ENCODE measurements at regions not wholly inside any gene's neighbourhood (a gene's known extent, or its start where the extent isn't known, plus 50 kb on each side); places are given as distances from the start of the nearest gene placed in this dataset.

DNA sequence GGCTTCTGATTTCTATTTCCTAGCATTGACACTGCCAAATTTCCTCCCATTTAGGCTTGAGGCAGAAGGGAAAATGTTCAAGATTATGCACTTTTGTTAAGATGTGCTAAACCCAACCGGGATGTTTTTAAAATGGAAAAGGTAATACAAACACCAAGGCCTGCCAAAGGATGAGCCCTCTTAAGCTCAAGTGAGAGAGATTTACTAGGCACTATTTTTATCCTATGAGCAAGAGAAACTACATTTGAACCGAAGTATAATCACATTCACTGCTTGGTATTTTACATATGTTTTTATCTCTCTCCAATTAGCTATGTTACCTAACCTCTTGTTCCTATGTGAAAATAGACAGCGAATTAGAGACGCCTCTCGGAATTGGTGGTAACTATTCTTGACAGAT lies 295.8 kb downstream of the GABRB3 start:
- Histone ChIP-seq H3K14ac (ENCODE audit: low read length) (no peak overlapping the region), H3K36me3 (ENCODE audit: control insufficient read depth in 1 of 2, insufficient read depth in 2 of 2, low read length in 2 of 2) (no peaks in the 10 kb centered on the region), H2AFZ (ENCODE audit: insufficient read depth, low read length, poor library complexity) (no peak overlapping the region), H4K91ac (ENCODE audit: low read depth, low read length) (no peak overlapping the region), H3K4me2 (ENCODE audit: low read length) (no peak overlapping the region), H3K27ac (ENCODE audit: low read depth, low read length) (no peak overlapping the region), H4K12ac (ENCODE audit: low read depth, low read length) (no peak overlapping the region), H3K4me3 (ENCODE audit: low read depth, low read length) (no peak overlapping the region), H2BK120ac (ENCODE audit: insufficient read depth, low read length, poor library complexity) (no peak overlapping the region), H3K4me1 (ENCODE audit: control insufficient read depth in 1 of 2, insufficient read depth in 2 of 2, low read length in 2 of 2) (no peaks in the 10 kb centered on the region), H2BK12ac (ENCODE audit: low read length) (no peak overlapping the region), H3K27me3 (ENCODE audit: insufficient read depth, low read length) (no peaks in the 10 kb centered on the region), H3K4ac (ENCODE audit: low read depth, low read length) (no peak overlapping the region), H2BK5ac (ENCODE audit: low read depth, low read length, poor library complexity) (no peak overlapping the region), H3K9ac (ENCODE audit: low read length) (no peak overlapping the region), H3K79me2 (ENCODE audit: control insufficient read depth, insufficient read depth, low read length, poor library complexity) (no peaks in the 10 kb centered on the region), H3K9me3 (ENCODE audit: insufficient read depth, low read depth, low read length) (peaks cover 4% of the 10 kb centered on the region), H3K79me1 (ENCODE audit: low read length) (no peaks in the 10 kb centered on the region), H3K23ac (ENCODE audit: low read length) (no peak overlapping the region), H2AK5ac (ENCODE audit: low read length) (no peak overlapping the region), H4K8ac (ENCODE audit: low read depth, low read length) (no peak overlapping the region), H3K18ac (ENCODE audit: low read length) (no peak overlapping the region)
- WGBS (ENCODE audit: extremely low coverage, insufficient coverage, insufficient read length) = no CpG with 5 or more reads among the region's 5 CpGs
- no peak for DNase-seq

DNA sequence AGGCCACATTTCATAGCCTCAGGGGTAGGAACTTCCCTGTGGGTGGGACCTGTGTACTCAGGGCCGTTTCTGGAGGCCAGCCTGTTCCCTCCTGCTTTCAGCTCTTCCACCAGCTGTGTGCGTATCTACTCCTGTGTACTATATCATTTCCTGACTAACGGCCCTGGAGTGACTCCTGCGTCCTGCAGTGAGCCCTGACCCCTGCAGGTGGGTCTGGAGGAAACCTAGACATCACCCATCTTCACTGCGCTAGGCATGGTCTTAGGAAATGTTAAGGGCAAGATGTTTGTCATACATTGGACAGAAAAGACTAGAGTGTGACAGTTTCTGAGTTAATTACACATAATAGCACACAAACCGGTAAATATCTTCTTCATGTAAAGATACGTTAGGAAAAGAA lies 297.3 kb downstream of the GABRB3 start:
- Histone ChIP-seq H4K91ac (ENCODE audit: low read depth, low read length) (no peak overlapping the region), H2BK5ac (ENCODE audit: low read depth, low read length, poor library complexity) (no peak overlapping the region), H3K18ac (ENCODE audit: low read length) (no peak overlapping the region), H3K9ac (ENCODE audit: low read length) (no peak overlapping the region), H2AK5ac (ENCODE audit: low read length) (no peak overlapping the region), H3K14ac (ENCODE audit: low read length) (no peak overlapping the region), H3K9me3 (ENCODE audit: insufficient read depth, low read depth, low read length) (peaks cover 4% of the 10 kb centered on the region), H2BK120ac (ENCODE audit: insufficient read depth, low read length, poor library complexity) (no peak overlapping the region), H3K23ac (ENCODE audit: low read length) (no peak overlapping the region), H2BK12ac (ENCODE audit: low read length) (no peak overlapping the region), H4K8ac (ENCODE audit: low read depth, low read length) (no peak overlapping the region), H3K79me2 (ENCODE audit: control insufficient read depth, insufficient read depth, low read length, poor library complexity) (no peaks in the 10 kb centered on the region), H4K12ac (ENCODE audit: low read depth, low read length) (no peak overlapping the region), H3K27ac (ENCODE audit: low read depth, low read length) (no peak overlapping the region), H3K4me3 (ENCODE audit: low read depth, low read length) (no peak overlapping the region), H3K4me1 (ENCODE audit: control insufficient read depth in 1 of 2, insufficient read depth in 2 of 2, low read length in 2 of 2) (no peaks in the 10 kb centered on the region), H3K27me3 (ENCODE audit: insufficient read depth, low read length) (no peaks in the 10 kb centered on the region), H3K4ac (ENCODE audit: low read depth, low read length) (no peak overlapping the region), H3K79me1 (ENCODE audit: low read length) (no peaks in the 10 kb centered on the region), H3K4me2 (ENCODE audit: low read length) (no peak overlapping the region), H3K36me3 (ENCODE audit: control insufficient read depth in 1 of 2, insufficient read depth in 2 of 2, low read length in 2 of 2) (no peaks in the 10 kb centered on the region), H2AFZ (ENCODE audit: insufficient read depth, low read length, poor library complexity) (no peak overlapping the region)
- WGBS (ENCODE audit: extremely low coverage, insufficient coverage, insufficient read length) = no CpG with 5 or more reads among the region's 7 CpGs
- DNase-seq = no peak

DNA sequence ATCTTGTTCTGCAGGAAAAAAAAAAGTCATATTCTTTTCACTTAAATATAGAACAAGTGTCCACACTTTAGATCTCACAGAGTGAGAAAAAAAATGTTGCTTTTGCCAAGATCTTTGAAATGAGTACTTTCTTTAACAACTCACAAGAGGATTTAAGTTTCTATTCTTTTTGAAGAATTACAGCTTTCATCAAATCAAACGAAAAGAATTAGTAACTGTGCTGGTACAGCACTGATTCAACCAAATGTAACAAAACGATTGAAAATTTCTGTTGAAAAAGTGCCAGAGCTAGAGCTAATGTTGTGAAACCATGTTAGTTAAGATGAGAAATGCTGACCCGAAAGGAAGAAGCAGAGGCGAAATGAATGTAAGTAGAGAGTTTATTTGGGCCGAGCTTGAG lies 300.2 kb downstream of the GABRB3 start:
- WGBS (ENCODE audit: extremely low coverage, insufficient coverage, insufficient read length) = no CpG with 5 or more reads among the region's 5 CpGs
- H3K79me2 ChIP-seq (ENCODE audit: control insufficient read depth, insufficient read depth, low read length, poor library complexity) = no peaks in the 10 kb centered on the region

DNA sequence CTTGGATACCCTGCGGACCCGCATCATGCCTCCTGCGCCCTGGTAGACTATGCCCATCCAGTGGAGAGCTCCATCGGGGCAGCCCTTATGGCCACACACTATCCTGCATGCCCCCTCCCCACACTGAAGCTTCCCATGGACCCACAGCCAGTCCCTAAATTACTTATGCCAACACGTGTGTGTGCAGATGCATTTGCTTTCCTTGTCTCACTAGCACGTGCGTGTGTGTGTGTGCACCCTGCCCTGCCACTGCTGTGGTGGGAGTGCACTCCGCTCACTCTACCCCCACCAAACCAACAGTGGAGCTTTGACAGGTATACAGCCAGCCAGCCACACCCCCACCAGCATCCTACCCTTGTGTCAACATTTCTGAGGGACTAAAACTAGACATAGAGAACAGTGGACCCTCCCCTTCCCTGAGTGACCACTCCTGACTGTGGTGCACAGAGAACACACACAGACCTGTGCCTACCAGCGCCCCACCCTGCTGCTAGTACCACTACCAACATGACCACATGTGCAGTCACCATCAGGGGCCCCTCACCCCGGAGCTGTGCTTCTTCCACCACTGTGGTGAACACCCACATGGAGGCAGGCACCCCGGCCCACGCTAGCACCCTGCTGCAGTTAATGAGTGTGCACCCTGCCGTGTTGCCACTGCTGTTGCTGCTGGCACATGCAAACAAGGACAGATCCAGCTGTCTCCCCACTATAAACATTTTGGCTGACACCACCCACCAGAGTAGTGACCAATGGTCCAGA lies 310.8 kb downstream of the GABRB3 start:
- Histone ChIP-seq H2BK12ac (ENCODE audit: low read length) (no peak overlapping the region), H4K91ac (ENCODE audit: low read depth, low read length) (no peak overlapping the region), H3K36me3 (ENCODE audit: control insufficient read depth in 1 of 2, insufficient read depth in 2 of 2, low read length in 2 of 2) (no peaks in the 10 kb centered on the region), H3K27ac (ENCODE audit: low read depth, low read length) (no peak overlapping the region), H3K23ac (ENCODE audit: low read length) (no peak overlapping the region), H3K27me3 (ENCODE audit: insufficient read depth, low read length) (no peaks in the 10 kb centered on the region), H3K9me3 (ENCODE audit: insufficient read depth, low read depth, low read length) (peaks cover 3% of the 10 kb centered on the region), H2BK120ac (ENCODE audit: insufficient read depth, low read length, poor library complexity) (no peak overlapping the region), H3K14ac (ENCODE audit: low read length) (no peak overlapping the region), H3K4ac (ENCODE audit: low read depth, low read length) (no peak overlapping the region), H3K18ac (ENCODE audit: low read length) (no peak overlapping the region), H2AK5ac (ENCODE audit: low read length) (no peak overlapping the region), H3K9ac (ENCODE audit: low read length) (no peak overlapping the region), H3K79me1 (ENCODE audit: low read length) (no peaks in the 10 kb centered on the region), H3K79me2 (ENCODE audit: control insufficient read depth, insufficient read depth, low read length, poor library complexity) (no peaks in the 10 kb centered on the region), H3K4me3 (ENCODE audit: low read depth, low read length) (no peak overlapping the region), H4K8ac (ENCODE audit: low read depth, low read length) (no peak overlapping the region), H4K12ac (ENCODE audit: low read depth, low read length) (no peak overlapping the region), H2AFZ (ENCODE audit: insufficient read depth, low read length, poor library complexity) (no peak overlapping the region), H3K4me2 (ENCODE audit: low read length) (no peak overlapping the region), H3K4me1 (ENCODE audit: control insufficient read depth in 1 of 2, insufficient read depth in 2 of 2, low read length in 2 of 2) (no peaks in the 10 kb centered on the region), H2BK5ac (ENCODE audit: low read depth, low read length, poor library complexity) (no peak overlapping the region)
- no peak for DNase-seq
- WGBS (ENCODE audit: extremely low coverage, insufficient coverage, insufficient read length) = no CpG with 5 or more reads among the region's 13 CpGs

More for the DNA sequence above, 300.2 kb downstream of the GABRB3 start:
- Histone ChIP-seq H3K18ac (ENCODE audit: low read length) (no peak overlapping the region), H3K27ac (ENCODE audit: low read depth, low read length) (no peak overlapping the region), H3K23ac (ENCODE audit: low read length) (no peak overlapping the region), H3K4me2 (ENCODE audit: low read length) (no peak overlapping the region), H3K14ac (ENCODE audit: low read length) (no peak overlapping the region), H3K4me1 (ENCODE audit: control insufficient read depth in 1 of 2, insufficient read depth in 2 of 2, low read length in 2 of 2) (no peaks in the 10 kb centered on the region), H3K36me3 (ENCODE audit: control insufficient read depth in 1 of 2, insufficient read depth in 2 of 2, low read length in 2 of 2) (no peaks in the 10 kb centered on the region), H3K9me3 (ENCODE audit: insufficient read depth, low read depth, low read length) (peaks cover 4% of the 10 kb centered on the region), H2AFZ (ENCODE audit: insufficient read depth, low read length, poor library complexity) (no peak overlapping the region), H3K9ac (ENCODE audit: low read length) (no peak overlapping the region), H3K79me1 (ENCODE audit: low read length) (no peaks in the 10 kb centered on the region), H2BK120ac (ENCODE audit: insufficient read depth, low read length, poor library complexity) (no peak overlapping the region), H2BK12ac (ENCODE audit: low read length) (no peak overlapping the region), H3K4me3 (ENCODE audit: low read depth, low read length) (no peak overlapping the region), H3K27me3 (ENCODE audit: insufficient read depth, low read length) (no peaks in the 10 kb centered on the region), H3K4ac (ENCODE audit: low read depth, low read length) (no peak overlapping the region), H4K12ac (ENCODE audit: low read depth, low read length) (no peak overlapping the region), H2AK5ac (ENCODE audit: low read length) (no peak overlapping the region), H4K91ac (ENCODE audit: low read depth, low read length) (no peak overlapping the region), H4K8ac (ENCODE audit: low read depth, low read length) (no peak overlapping the region), H2BK5ac (ENCODE audit: low read depth, low read length, poor library complexity) (no peak overlapping the region)
- no peak for DNase-seq

Data from trophoblast cell (in vitro differentiated cells and primary cell).